Activated B cell treated with CpG ODN at 0.5 μM for 24 hours (primary cell): ENCODE measurements at regions not wholly inside any gene's neighbourhood (a gene's known extent, or its start where the extent isn't known, plus 50 kb on each side); places are given as distances from the start of the nearest gene placed in this dataset.

Source experiments
- ATAC-seq: fragments of 200-7000 bp; cut with Tn5 transposase; one replicate; pipeline ENCODE4 v1.10.0; 2021; ENCODE audit warnings: low read depth, mild to moderate bottlenecking, moderate library complexity
- CTCF ChIA-PET: fragments of 350-600 bp; sonication (Branson Sonifier 250); formaldehyde crosslinking; loops from one replicate; lab custom pipeline; 2021; ENCODE audit warnings: antibody characterized with exemption; lab: Charles Lee
- POLR2A ChIA-PET: fragments of 350-600 bp; sonication (Branson Sonifier 250); formaldehyde crosslinking; loops from one replicate; lab custom pipeline; 2021; ENCODE audit warnings: antibody characterized with exemption; lab: Charles Lee
- DNase-seq: peaks from one replicate; pipeline ENCODE4 v3.0.0; 2022
- H3K27ac Mint-ChIP-seq: one replicate; pipeline ENCODE4 v1.8.0; 2020; ENCODE audit warnings: mixed read lengths
- H3K27me3 Mint-ChIP-seq: one replicate; pipeline ENCODE4 v1.8.0; 2021; ENCODE audit warnings: mixed read lengths
- H3K36me3 Mint-ChIP-seq: one replicate; pipeline ENCODE4 v1.8.0; 2021; ENCODE audit warnings: low read depth, mixed read lengths
- H3K4me1 Mint-ChIP-seq: one replicate; pipeline ENCODE4 v1.8.0; 2021; ENCODE audit warnings: mixed read lengths
- H3K4me3 Mint-ChIP-seq: one replicate; pipeline ENCODE4 v1.8.0; 2020; ENCODE audit warnings: mild to moderate bottlenecking, mixed read lengths
- H3K9me3 Mint-ChIP-seq: one replicate; pipeline ENCODE4 v1.8.0; 2020; ENCODE audit warnings: mixed read lengths
- CTCF ChIP-seq: fragments of 200-600 bp; IDR thresholded peaks from one replicate; pipeline ENCODE4 v1.8.0; 2022; ENCODE audit warnings: antibody characterized with exemption, mild to moderate bottlenecking
- intact Hi-C: fragments of 100-400 bp; cut with micrococcal nuclease; formaldehyde crosslinking; loops from one replicate; pipeline ENCODE4 v1.15.1; 2024

GRCh38 chr12:111038941-111039340, 118.6 kb upstream of the MYL2 start:
- ATAC-seq (no peak), DNase-seq (no peak)
- Mint-ChIP-seq H3K27me3 (peaks cover 51% of the 10 kb centered on the region), H3K9me3 (no peaks in the 10 kb centered on the region), H3K27ac (no peak overlapping the region), H3K36me3 (no peaks in the 10 kb centered on the region), H3K4me1 (peaks cover 21% of the 10 kb centered on the region), H3K4me3 (no peak overlapping the region)
- POLR2A ChIA-PET: no interaction called here
- TF ChIP-seq CTCF: no peak
- intact Hi-C loops: no loop called here
- CTCF ChIA-PET: no interaction called here

- Mint-ChIP-seq H3K4me1 (peaks cover 21% of the 10 kb centered on the region), H3K4me3 (no peak overlapping the region), H3K27ac (no peak overlapping the region), H3K9me3 (no peaks in the 10 kb centered on the region), H3K27me3 (peaks cover 51% of the 10 kb centered on the region), H3K36me3 (no peaks in the 10 kb centered on the region)
- ChIA-PET CTCF (no interaction called here), POLR2A (no interaction called here)
- no peak for ATAC-seq
- intact Hi-C loops: no loop called here
- no peak for DNase-seq
- TF ChIP-seq CTCF: no peak
These were observed 117.7 kb upstream of the MYL2 start for GRCh38 chr12:111038077-111038476.

- ChIA-PET CTCF (no interaction called here), POLR2A (no interaction called here)
- Mint-ChIP-seq H3K27ac (no peak overlapping the region), H3K9me3 (no peaks in the 10 kb centered on the region), H3K36me3 (no peaks in the 10 kb centered on the region), H3K4me3 (peak overlapping the region; percentile 38), H3K27me3 (peaks cover 59% of the 10 kb centered on the region), H3K4me1 (peaks cover 26% of the 10 kb centered on the region)
- intact Hi-C loops: no loop called here
- no peak for TF ChIP-seq CTCF
- DNase-seq (no peak), ATAC-seq (no peak)
These were observed 116.7 kb upstream of the MYL2 start for GRCh38 chr12:111037047-111037446.

GRCh38 chr12:111035578-111036301, 115.4 kb upstream of the MYL2 start:
- Mint-ChIP-seq H3K27ac (no peak overlapping the region), H3K4me3 (no peak overlapping the region)

More at GRCh38 chr12:111035578-111036301, 115.4 kb upstream of the MYL2 start:
- ChIA-PET POLR2A (no interaction called here), CTCF (no interaction called here)
- DNase-seq (no peak), ATAC-seq (no peak)
- H3K9me3 Mint-ChIP-seq: no peaks in the 10 kb centered on the region
- no peaks in the 10 kb centered on the region for H3K36me3 Mint-ChIP-seq
- H3K4me1 Mint-ChIP-seq: peaks cover 26% of the 10 kb centered on the region
- peaks cover 68% of the 10 kb centered on the region for H3K27me3 Mint-ChIP-seq
- no peak for TF ChIP-seq CTCF
- intact Hi-C loops: no loop called here
